GM23338 (cell line): ENCODE measurements at regions not wholly inside any gene's neighbourhood (a gene's known extent, or its start where the extent isn't known, plus 50 kb on each side); places are given as distances from the start of the nearest gene placed in this dataset.

ENCODE experiments used
- ATAC-seq: fragments of 200-7000 bp; cut with Tn5 transposase; 3 replicates; pipeline ENCODE4 v1.9.1; 2020
- DNase-seq: peaks from one replicate; pipeline ENCODE4 v3.0.0-alpha.2; 2015; ENCODE audit warnings: low spot score
- H2AFZ ChIP-seq: fragments of 200-600 bp; sonication (generic); 2 replicates; pipeline ENCODE4 v1.8.0; 2016; ENCODE audit warnings: antibody characterized with exemption, mild to moderate bottlenecking, moderate library complexity
- H3F3A ChIP-seq: fragments of 200-600 bp; sonication (generic); replicated peaks from 2 replicates; pipeline ENCODE4 v1.8.0; 2017; ENCODE audit warnings: antibody characterized with exemption, mixed run types, low read depth
- H3K27ac ChIP-seq: fragments of 200-600 bp; sonication (generic); 2 replicates; pipeline ENCODE4 v1.6.1; 2016; ENCODE audit warnings: low read depth
- H3K27me3 ChIP-seq: fragments of 200-600 bp; sonication (generic); 2 replicates; pipeline ENCODE4 v1.8.0; 2016; ENCODE audit warnings: mild to moderate bottlenecking, mixed run types, moderate library complexity; ENCODE audit not compliant: insufficient read depth
- H3K36me3 ChIP-seq: fragments of 200-600 bp; sonication (generic); 2 replicates; pipeline ENCODE4 v1.8.0; 2016; ENCODE audit warnings: mild to moderate bottlenecking; ENCODE audit not compliant: insufficient read depth
- H3K4me1 ChIP-seq: fragments of 200-600 bp; sonication (generic); 2 replicates; pipeline ENCODE4 v1.8.0; 2016; ENCODE audit warnings: mild to moderate bottlenecking, moderate library complexity; ENCODE audit not compliant: insufficient read depth
- H3K4me2 ChIP-seq: fragments of 200-600 bp; sonication (generic); 2 replicates; pipeline ENCODE4 v1.7.1; 2017; ENCODE audit warnings: mixed run types
- H3K4me3 ChIP-seq: fragments of 200-600 bp; sonication (generic); 2 replicates; pipeline ENCODE4 v1.6.1; 2016; ENCODE audit warnings: mixed run types
- H3K79me2 ChIP-seq: fragments of 200-600 bp; sonication (generic); replicated peaks from 2 replicates; pipeline ENCODE4 v1.8.0; 2017; ENCODE audit warnings: mild to moderate bottlenecking; ENCODE audit not compliant: insufficient read depth
- H3K9me2 ChIP-seq: fragments of 200-600 bp; sonication (generic); 2 replicates; pipeline ENCODE4 v1.8.0; 2017; ENCODE audit not compliant: insufficient read depth
- H4K20me1 ChIP-seq: fragments of 200-600 bp; sonication (generic); replicated peaks from 2 replicates; pipeline ENCODE4 v1.8.0; 2017; ENCODE audit warnings: mild to moderate bottlenecking; ENCODE audit not compliant: insufficient read depth
- H3K27ac Mint-ChIP-seq: 2 replicates; pipeline ENCODE4 v1.8.0; 2020; ENCODE audit warnings: inconsistent platforms, mild to moderate bottlenecking, moderate library complexity, mixed read lengths
- H3K27me3 Mint-ChIP-seq: 3 replicates; pipeline ENCODE4 v1.8.0; 2022; ENCODE audit warnings: low read depth, mild to moderate bottlenecking, moderate library complexity, mixed read lengths, inconsistent platforms; ENCODE audit not compliant: insufficient read depth, poor library complexity
- H3K36me3 Mint-ChIP-seq: 3 replicates; pipeline ENCODE4 v1.8.0; 2021; ENCODE audit warnings: low read depth, mild to moderate bottlenecking, inconsistent platforms, moderate library complexity, mixed read lengths
- H3K4me1 Mint-ChIP-seq: 3 replicates; pipeline ENCODE4 v1.8.0; 2020; ENCODE audit warnings: mild to moderate bottlenecking, inconsistent platforms, mixed read lengths
- H3K4me3 Mint-ChIP-seq: 3 replicates; pipeline ENCODE4 v1.8.0; 2021; ENCODE audit warnings: moderate library complexity, mild to moderate bottlenecking, inconsistent platforms, mixed read lengths
- H3K9me3 Mint-ChIP-seq: 3 replicates; pipeline ENCODE4 v1.8.0; 2020; ENCODE audit warnings: moderate library complexity, mild to moderate bottlenecking, inconsistent platforms, mixed read lengths
- CREB1 ChIP-seq: fragments of 250-450 bp; sonication (Bioruptor Pico); IDR thresholded peaks from 2 replicates; pipeline ENCODE4 v1.5.0; 2020; ENCODE audit warnings: low read depth, mild to moderate bottlenecking, moderate library complexity
- CTCF ChIP-seq, 2 experiments: fragments of 200-600 bp in 1 of 2; sonication (generic) in 1 of 2; conservative IDR thresholded peaks; 2 replicates each; pipeline versions ENCODE4 v1.5.1 to v1.6.1; 2016 to 2017; ENCODE audit warnings: antibody characterized with exemption in 2 of 2, low read depth in 2 of 2, mild to moderate bottlenecking in 2 of 2, moderate library complexity in 1 of 2
- ETS1 ChIP-seq: IDR thresholded peaks from 2 replicates; pipeline ENCODE4 v1.6.1; 2016; ENCODE audit warnings: antibody characterized with exemption
- EZH2 ChIP-seq: fragments of 200-600 bp; sonication (generic); IDR thresholded peaks from one replicate; pipeline ENCODE4 v1.8.0; 2017; ENCODE audit warnings: antibody characterized with exemption, mild to moderate bottlenecking, low read depth; ENCODE audit not compliant: unreplicated experiment
- EZH2phosphoT487 ChIP-seq: fragments of 200-600 bp; sonication (generic); IDR thresholded peaks from one replicate; pipeline ENCODE4 v1.8.1; 2018; ENCODE audit warnings: antibody characterized with exemption; ENCODE audit not compliant: unreplicated experiment
- JUNB ChIP-seq: IDR thresholded peaks from one replicate; pipeline ENCODE4 v1.6.1; 2016; ENCODE audit warnings: antibody characterized with exemption; ENCODE audit not compliant: unreplicated experiment
- NANOG ChIP-seq: IDR thresholded peaks from 2 replicates; pipeline ENCODE4 v1.6.1; 2016; ENCODE audit warnings: antibody characterized with exemption, borderline replicate concordance
- POLR2AphosphoS5 ChIP-seq: IDR thresholded peaks from 2 replicates; pipeline ENCODE4 v1.6.1; 2016; ENCODE audit warnings: antibody characterized with exemption, low read depth
- REST ChIP-seq: IDR thresholded peaks from one replicate; pipeline ENCODE4 v1.6.1; 2018; ENCODE audit warnings: antibody characterized with exemption; ENCODE audit not compliant: unreplicated experiment
- STAT1 ChIP-seq: IDR thresholded peaks from one replicate; pipeline ENCODE4 v1.6.1; 2016; ENCODE audit warnings: antibody characterized with exemption; ENCODE audit not compliant: unreplicated experiment
- ZNF114 ChIP-seq: fragments of 250-450 bp; sonication (Bioruptor Pico); IDR thresholded peaks from 2 replicates; pipeline ENCODE4 v1.5.0; 2020; ENCODE audit warnings: mild to moderate bottlenecking, moderate library complexity
- ZNF331 ChIP-seq: fragments of 250-450 bp; sonication (Bioruptor Pico); IDR thresholded peaks from 2 replicates; pipeline ENCODE4 v1.5.0; 2020; ENCODE audit warnings: low read depth, mild to moderate bottlenecking, moderate library complexity
- ZNF462 ChIP-seq: fragments of 250-450 bp; sonication (Bioruptor Pico); IDR thresholded peaks from 2 replicates; pipeline ENCODE4 v1.5.0; 2020; ENCODE audit warnings: mild to moderate bottlenecking, moderate library complexity

- no peaks in the 10 kb centered on the region for H3K9me2 ChIP-seq
- Mint-ChIP-seq H3K27ac (no peak overlapping the region), H3K4me3 (no peak overlapping the region), H3K4me1 (no peaks in the 10 kb centered on the region), H3K27me3 (peaks cover 2% of the 10 kb centered on the region), H3K36me3 (no peaks in the 10 kb centered on the region), H3K9me3 (no peaks in the 10 kb centered on the region)
- H3K36me3 ChIP-seq: no peaks in the 10 kb centered on the region
- H4K20me1 ChIP-seq: no peaks in the 10 kb centered on the region
- no peak overlapping the region for H3K27ac ChIP-seq
- 0 out of 2 replicates have a peak, but pooled peaks cover 3% of the 10 kb centered on the region for H3K27me3 ChIP-seq
- H3K79me2 ChIP-seq: no peaks in the 10 kb centered on the region
- no peak overlapping the region for H3K4me3 ChIP-seq
- no peak overlapping the region for H2AFZ ChIP-seq
- H3K4me2 ChIP-seq: no peak overlapping the region
- no peaks in the 10 kb centered on the region for H3F3A ChIP-seq
- DNase-seq (no peak), ATAC-seq (no peak)
- no peaks in the 10 kb centered on the region for H3K4me1 ChIP-seq
- TF ChIP-seq ETS1 (no peak), ZNF114 (CRISPR knock-in tag) (no peak), ZNF462 (CRISPR knock-in tag) (no peak), ZNF331 (CRISPR knock-in tag) (no peak), REST (no peak), POLR2AphosphoS5 (no peak), STAT1 (no peak), CTCF (conservative IDR thresholded peaks at IDR 0.05; ENCODE audit: low read depth in 2 of 2) (no peak), CREB1 (CRISPR knock-in tag) (no peak), NANOG (no peak), JUNB (no peak), EZH2phosphoT487 (no peak), EZH2 (no peak)
Measured at GRCh38 chrY:19083006-19083405, 309.5 kb upstream of the HSFY2 start.
